Gastroesophageal sphincter (tissue), 3 donors: ENCODE measurements at regions not wholly inside any gene's neighbourhood (a gene's known extent, or its start where the extent isn't known, plus 50 kb on each side); places are given as distances from the start of the nearest gene placed in this dataset.

Experiments used
- CTCF ChIP-seq, 4 experiments: fragments of 200-600 bp in 2 of 4; fragments of 450-650 bp in 2 of 4; sonication (generic) in 1 of 4; IDR thresholded peaks; one replicate each; pipeline ENCODE4 v1.5.1; 2017 to 2019; ENCODE audit warnings: antibody characterized with exemption in 4 of 4, mild to moderate bottlenecking in 2 of 4, moderate library complexity in 2 of 4
- EP300 ChIP-seq: sonication (generic); formaldehyde crosslinking; IDR thresholded peaks from one replicate; pipeline ENCODE4 v1.6.1; 2017; ENCODE audit warnings: antibody characterized with exemption, mild to moderate bottlenecking
- POLR2A ChIP-seq, 2 donors: fragments of 450-650 bp; IDR thresholded peaks; one replicate each; pipeline ENCODE4 v1.6.1; 2017; ENCODE audit warnings: antibody characterized with exemption in 2 of 2, mild to moderate bottlenecking in 2 of 2, moderate library complexity in 1 of 2

GRCh38 chr3:64318001-64318400 lies 92.7 kb upstream of the PRICKLE2 start:
- TF ChIP-seq POLR2A (IDR thresholded peaks at IDR 0.05) (no peak), CTCF (IDR thresholded peaks at IDR 0.05) (no peak), EP300 (no peak)
